ENCODE measurements at regions not wholly inside any gene's neighbourhood (a gene's known extent, or its start where the extent isn't known, plus 50 kb on each side); places are given as distances from the start of the nearest gene placed in this dataset.

GRCh38 chr1:112209493-112209892, 186.5 kb upstream of the CTTNBP2NL start:
- Mint-ChIP-seq H3K9me3 (no peaks in the 10 kb centered on the region), H3K36me3 (no peaks in the 10 kb centered on the region), H3K27me3 (ENCODE audit: low read depth) (peaks cover 5% of the 10 kb centered on the region), H3K27ac (no peak overlapping the region), H3K4me1 (no peaks in the 10 kb centered on the region), H3K4me3 (no peak overlapping the region)
- DNase-seq (ENCODE audit: low spot score in 2 of 2, unreplicated experiment in 2 of 2), result no peak
- TF ChIP-seq CTCF (IDR thresholded peaks at IDR 0.05; ENCODE audit: unreplicated experiment), result no peak

GRCh38 chr1:112219267-112219666, 176.7 kb upstream of the CTTNBP2NL start:
- Mint-ChIP-seq H3K4me1 (no peaks in the 10 kb centered on the region), H3K36me3 (no peaks in the 10 kb centered on the region), H3K9me3 (peaks cover 4% of the 10 kb centered on the region), H3K27me3 (ENCODE audit: low read depth) (peaks cover 7% of the 10 kb centered on the region), H3K4me3 (no peak overlapping the region), H3K27ac (no peak overlapping the region)
- no peak for DNase-seq (ENCODE audit: low spot score in 2 of 2, unreplicated experiment in 2 of 2)
- no peak for TF ChIP-seq CTCF (IDR thresholded peaks at IDR 0.05; ENCODE audit: unreplicated experiment)

- Mint-ChIP-seq H3K36me3 (no peaks in the 10 kb centered on the region), H3K4me3 (no peak overlapping the region), H3K27me3 (ENCODE audit: low read depth) (peaks cover 15% of the 10 kb centered on the region), H3K4me1 (no peaks in the 10 kb centered on the region), H3K27ac (no peak overlapping the region), H3K9me3 (peaks cover 21% of the 10 kb centered on the region)
- no peak for DNase-seq (ENCODE audit: low spot score in 2 of 2, unreplicated experiment in 2 of 2)
- no peak for TF ChIP-seq CTCF (IDR thresholded peaks at IDR 0.05; ENCODE audit: unreplicated experiment)
These were observed 165.8 kb upstream of the CTTNBP2NL start for GRCh38 chr1:112230232-112230631.

- Mint-ChIP-seq H3K27me3 (ENCODE audit: low read depth) (peaks cover 15% of the 10 kb centered on the region), H3K4me1 (no peaks in the 10 kb centered on the region), H3K36me3 (no peaks in the 10 kb centered on the region), H3K4me3 (no peak overlapping the region), H3K9me3 (peaks cover 21% of the 10 kb centered on the region), H3K27ac (no peak overlapping the region)
- no peak for TF ChIP-seq CTCF (IDR thresholded peaks at IDR 0.05; ENCODE audit: unreplicated experiment)
- DNase-seq (ENCODE audit: low spot score in 2 of 2, unreplicated experiment in 2 of 2), result no peak
These were observed 164.7 kb upstream of the CTTNBP2NL start for GRCh38 chr1:112231331-112231730.

GRCh38 chr1:112232848-112233247, 163.2 kb upstream of the CTTNBP2NL start:
- no peaks in the 10 kb centered on the region for H3K4me1 Mint-ChIP-seq
- no peak for DNase-seq (ENCODE audit: low spot score in 2 of 2, unreplicated experiment in 2 of 2)
- H3K27me3 Mint-ChIP-seq (ENCODE audit: low read depth), result peaks cover 15% of the 10 kb centered on the region

More at GRCh38 chr1:112232848-112233247, 163.2 kb upstream of the CTTNBP2NL start:
- no peaks in the 10 kb centered on the region for H3K36me3 Mint-ChIP-seq
- H3K27ac Mint-ChIP-seq, result no peak overlapping the region
- peaks cover 14% of the 10 kb centered on the region for H3K9me3 Mint-ChIP-seq
- TF ChIP-seq CTCF (IDR thresholded peaks at IDR 0.05; ENCODE audit: unreplicated experiment), result no peak
- H3K4me3 Mint-ChIP-seq, result no peak overlapping the region

Measured in mesothelial cell of epicardium (in vitro differentiated cells).